K562 (cell line): ENCODE measurements at regions not wholly inside any gene's neighbourhood (a gene's known extent, or its start where the extent isn't known, plus 50 kb on each side); places are given as distances from the start of the nearest gene placed in this dataset.

Source experiments
- ATF1 ChIP-seq, 2 experiments: fragments of 450-650 bp in 1 of 2; IDR thresholded peaks; 2 replicates each; pipeline ENCODE4 v1.6.1; 2016; ENCODE audit warnings: missing compliant biosample characterization in 1 of 2, missing genetic modification characterization in 1 of 2
- CTBP1 ChIP-seq: fragments of 450-650 bp; IDR thresholded peaks from 2 replicates; pipeline ENCODE4 v1.6.1; 2016; ENCODE audit warnings: borderline replicate concordance
- ETV5 ChIP-seq: sonication (generic); formaldehyde crosslinking; IDR thresholded peaks from 2 replicates; pipeline ENCODE4 v1.4.0; 2020; ENCODE audit warnings: low read depth, mild to moderate bottlenecking, missing genetic modification reagents
- HMGN3 ChIP-seq: IDR thresholded peaks from 2 replicates; pipeline ENCODE4 v1.6.1; 2011; ENCODE audit warnings: borderline replicate concordance, low read depth, mild to moderate bottlenecking, mixed read lengths, low read length; ENCODE audit not compliant: insufficient read length; ENCODE audit errors: extremely low read depth
- KLF16 ChIP-seq: IDR thresholded peaks from 2 replicates; pipeline ENCODE4 v1.6.1; 2016; ENCODE audit warnings: antibody characterized with exemption
- LCOR ChIP-seq: sonication (generic); formaldehyde crosslinking; IDR thresholded peaks from 2 replicates; pipeline ENCODE4 v1.8.0; 2022; ENCODE audit warnings: mild to moderate bottlenecking, missing genetic modification reagents
- NEUROD1 ChIP-seq: fragments of 150-350 bp; IDR thresholded peaks from 2 replicates; pipeline ENCODE4 v1.6.1; 2014; ENCODE audit warnings: borderline replicate concordance, low read length, low read depth; ENCODE audit not compliant: partially characterized antibody
- RBFOX2 ChIP-seq: fragments of 200-400 bp; formaldehyde crosslinking; IDR thresholded peaks from 2 replicates; pipeline ENCODE4 v1.6.1; 2017; ENCODE audit warnings: low read depth, mild to moderate bottlenecking, low read length, moderate library complexity
- RBM22 ChIP-seq: fragments of 200-400 bp; formaldehyde crosslinking; IDR thresholded peaks from 2 replicates; pipeline ENCODE4 v1.6.1; 2018; ENCODE audit warnings: low read length, low read depth; ENCODE audit not compliant: poor library complexity, severe bottlenecking
- SIN3A ChIP-seq, 2 experiments: fragments of 150-350 bp in 1 of 2; IDR thresholded peaks; 2 replicates each; pipeline ENCODE4 v1.6.1; 2011 to 2016; ENCODE audit warnings: borderline replicate concordance in 2 of 2, low read depth in 2 of 2, low read length in 2 of 2, mild to moderate bottlenecking in 2 of 2, moderate library complexity in 2 of 2; ENCODE audit not compliant: control insufficient read depth in 1 of 2
- SMARCA4 ChIP-seq: fragments of 450-650 bp; IDR thresholded peaks from 2 replicates; pipeline ENCODE4 v1.6.1; 2016
- TCF3 ChIP-seq: sonication (generic); formaldehyde crosslinking; IDR thresholded peaks from 2 replicates; pipeline ENCODE4 v1.4.0; 2020; ENCODE audit warnings: mild to moderate bottlenecking, missing genetic modification reagents
- TF ChIP-seq, protein P1 (sequence below): fragments of 200-800 bp; sonication (Bioruptor generic); IDR thresholded peaks from 2 replicates; pipeline ENCODE4 v1.6.1; 2017; ENCODE audit warnings: missing genetic modification characterization, missing compliant biosample characterization
- TF ChIP-seq, protein P2 (sequence below), 2 experiments: fragments of 450-650 bp; IDR thresholded peaks; 2 replicates each; pipeline ENCODE4 v1.6.1; 2016; ENCODE audit warnings: mild to moderate bottlenecking in 2 of 2, borderline replicate concordance in 1 of 2, low read depth in 1 of 2, moderate library complexity in 1 of 2
- TF ChIP-seq, protein P3 (sequence below): fragments of 450-650 bp; IDR thresholded peaks from 2 replicates; pipeline ENCODE4 v1.6.1; 2016

DNA sequence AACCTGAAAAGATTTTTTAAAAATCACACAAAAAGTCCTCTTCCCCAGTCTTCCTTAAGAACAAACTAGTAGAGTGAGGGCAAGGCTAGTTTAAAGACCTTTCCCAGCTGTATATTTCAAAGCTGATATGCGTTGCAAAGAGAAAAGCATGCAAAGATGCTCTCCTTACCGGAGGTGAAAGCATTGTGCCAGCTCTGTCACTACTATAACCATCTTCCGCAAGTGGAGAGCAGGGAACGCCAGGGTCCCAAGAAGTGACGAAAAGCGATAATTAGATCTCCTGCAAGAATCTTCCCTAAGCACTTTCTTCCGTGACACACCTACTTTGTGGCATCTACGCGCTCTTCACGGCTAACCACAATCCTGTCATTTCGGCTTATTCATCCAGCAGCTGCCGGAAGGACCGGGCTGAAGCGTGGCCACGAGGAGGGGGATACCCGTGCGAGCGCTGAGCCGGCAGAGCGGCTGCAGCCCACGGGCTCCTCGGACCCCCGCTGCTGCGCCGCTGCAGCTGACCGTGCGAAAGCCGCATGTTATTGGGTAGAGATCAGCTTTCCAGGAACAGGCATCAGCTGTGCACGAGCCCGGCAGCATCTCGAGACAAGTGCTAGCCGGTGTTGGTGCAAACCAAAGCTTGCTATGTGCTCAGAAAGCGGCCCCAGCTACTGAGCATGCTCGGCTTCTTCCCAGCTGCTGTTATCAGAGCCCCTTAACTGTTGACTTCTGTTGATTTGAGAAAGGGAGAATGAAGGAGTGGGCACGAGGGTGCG is 57.2 kb upstream of the ARHGAP18 start (continued):
- TF ChIP-seq, protein P1, sequence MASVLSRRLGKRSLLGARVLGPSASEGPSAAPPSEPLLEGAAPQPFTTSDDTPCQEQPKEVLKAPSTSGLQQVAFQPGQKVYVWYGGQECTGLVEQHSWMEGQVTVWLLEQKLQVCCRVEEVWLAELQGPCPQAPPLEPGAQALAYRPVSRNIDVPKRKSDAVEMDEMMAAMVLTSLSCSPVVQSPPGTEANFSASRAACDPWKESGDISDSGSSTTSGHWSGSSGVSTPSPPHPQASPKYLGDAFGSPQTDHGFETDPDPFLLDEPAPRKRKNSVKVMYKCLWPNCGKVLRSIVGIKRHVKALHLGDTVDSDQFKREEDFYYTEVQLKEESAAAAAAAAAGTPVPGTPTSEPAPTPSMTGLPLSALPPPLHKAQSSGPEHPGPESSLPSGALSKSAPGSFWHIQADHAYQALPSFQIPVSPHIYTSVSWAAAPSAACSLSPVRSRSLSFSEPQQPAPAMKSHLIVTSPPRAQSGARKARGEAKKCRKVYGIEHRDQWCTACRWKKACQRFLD (CRISPR knock-in tag) = 0 out of 2 replicates have a peak, but pooled peaks have one; percentile 41
- TF ChIP-seq SIN3A (IDR thresholded peaks at IDR 0.05; ENCODE audit: borderline replicate concordance in 2 of 2, control insufficient read depth in 1 of 2, low read depth in 2 of 2, low read length in 2 of 2) (peak in 1 of 2 experiments; percentile 84; a peak in 1 of 4 replicates), RBFOX2 (peak; percentile 64), KLF16 (0 out of 2 replicates have a peak, but pooled peaks have one; percentile 12), TCF3 (CRISPR knock-in tag) (peak; percentile 41), CTBP1 (peak; percentile 89), SMARCA4 (peak; percentile 26; the same call in 1 of the 2 replicates), NEUROD1 (no peak), HMGN3 (peak; percentile 35), LCOR (no peak), ATF1 (CRISPR knock-in tag; IDR thresholded peaks at IDR 0.05) (no peak), ATF1 (tag; IDR thresholded peaks at IDR 0.05) (peak; percentile 50), RBM22 (no peak), ETV5 (peak; percentile 61)
- TF ChIP-seq, protein P2, sequence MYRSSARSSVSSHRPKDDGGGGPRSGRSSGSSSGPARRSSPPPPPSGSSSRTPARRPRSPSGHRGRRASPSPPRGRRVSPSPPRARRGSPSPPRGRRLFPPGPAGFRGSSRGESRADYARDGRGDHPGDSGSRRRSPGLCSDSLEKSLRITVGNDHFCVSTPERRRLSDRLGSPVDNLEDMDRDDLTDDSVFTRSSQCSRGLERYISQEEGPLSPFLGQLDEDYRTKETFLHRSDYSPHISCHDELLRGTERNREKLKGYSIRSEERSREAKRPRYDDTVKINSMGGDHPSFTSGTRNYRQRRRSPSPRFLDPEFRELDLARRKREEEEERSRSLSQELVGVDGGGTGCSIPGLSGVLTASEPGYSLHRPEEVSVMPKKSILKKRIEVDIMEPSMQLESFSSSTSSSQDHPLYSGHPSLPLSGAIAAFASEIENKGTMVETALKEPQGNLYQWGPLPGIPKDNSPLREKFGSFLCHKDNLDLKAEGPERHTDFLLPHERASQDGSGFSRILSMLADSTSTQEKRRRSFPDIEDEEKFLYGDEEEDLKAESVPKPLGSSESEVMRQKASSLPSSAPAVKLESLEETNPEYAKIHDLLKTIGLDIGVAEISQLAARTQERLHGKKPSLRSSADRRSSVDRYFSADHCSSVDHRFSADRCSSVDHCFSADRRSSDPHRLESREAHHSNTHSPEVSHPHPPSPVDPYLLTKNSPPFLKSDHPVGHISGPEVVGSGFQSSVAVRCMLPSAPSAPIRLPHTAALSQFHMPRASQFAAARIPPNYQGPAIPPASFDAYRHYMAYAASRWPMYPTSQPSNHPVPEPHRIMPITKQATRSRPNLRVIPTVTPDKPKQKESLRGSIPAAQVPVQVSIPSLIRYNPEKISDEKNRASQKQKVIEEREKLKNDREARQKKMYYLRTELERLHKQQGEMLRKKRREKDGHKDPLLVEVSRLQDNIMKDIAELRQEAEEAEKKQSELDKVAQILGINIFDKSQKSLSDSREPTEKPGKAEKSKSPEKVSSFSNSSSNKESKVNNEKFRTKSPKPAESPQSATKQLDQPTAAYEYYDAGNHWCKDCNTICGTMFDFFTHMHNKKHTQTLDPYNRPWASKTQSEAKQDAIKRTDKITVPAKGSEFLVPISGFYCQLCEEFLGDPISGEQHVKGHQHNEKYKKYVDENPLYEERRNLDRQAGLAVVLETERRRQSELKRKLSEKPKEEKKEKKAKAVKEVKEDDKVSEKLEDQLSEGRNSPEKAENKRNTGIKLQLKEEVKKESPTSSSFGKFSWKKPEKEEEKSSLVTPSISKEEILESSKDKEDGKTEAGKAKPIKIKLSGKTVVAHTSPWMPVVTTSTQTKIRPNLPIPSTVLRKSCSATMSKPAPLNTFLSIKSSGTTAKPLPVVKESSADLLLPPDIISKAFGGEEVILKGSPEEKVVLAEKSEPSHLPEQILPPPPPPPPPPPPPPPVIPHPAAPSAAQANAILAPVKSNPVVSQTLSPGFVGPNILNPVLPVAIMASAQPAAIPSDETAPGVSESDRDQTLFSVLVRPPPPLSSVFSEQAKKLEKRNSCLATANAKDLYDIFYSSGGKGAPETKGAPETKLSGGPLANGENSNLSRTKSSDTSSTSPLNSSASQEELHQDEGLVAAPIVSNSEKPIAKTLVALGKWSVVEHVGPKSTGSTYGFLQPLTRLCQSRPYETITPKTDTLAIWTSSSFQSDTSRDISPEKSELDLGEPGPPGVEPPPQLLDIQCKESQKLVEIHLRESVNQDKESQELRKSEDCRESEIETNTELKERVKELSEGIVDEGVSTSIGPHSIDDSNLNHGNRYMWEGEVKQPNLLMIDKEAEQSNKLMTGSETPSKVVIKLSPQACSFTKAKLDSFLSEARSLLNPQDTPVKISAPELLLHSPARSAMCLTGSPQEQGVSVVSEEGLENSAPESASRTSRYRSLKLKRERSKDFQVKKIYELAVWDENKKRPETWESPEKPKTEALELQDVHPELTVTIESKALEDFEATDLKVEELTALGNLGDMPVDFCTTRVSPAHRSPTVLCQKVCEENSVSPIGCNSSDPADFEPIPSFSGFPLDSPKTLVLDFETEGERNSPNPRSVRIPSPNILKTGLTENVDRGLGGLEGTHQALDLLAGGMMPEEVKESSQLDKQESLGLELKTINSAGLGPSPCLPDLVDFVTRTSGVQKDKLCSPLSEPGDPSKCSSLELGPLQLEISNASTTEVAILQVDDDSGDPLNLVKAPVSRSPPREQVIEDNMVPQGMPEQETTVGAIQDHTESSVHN (IDR thresholded peaks at IDR 0.05; ENCODE audit: borderline replicate concordance in 1 of 2, low read depth in 1 of 2) = peak in 1 of 2 experiments; percentile 81; a peak in 2 of 4 replicates
- TF ChIP-seq, protein P3, sequence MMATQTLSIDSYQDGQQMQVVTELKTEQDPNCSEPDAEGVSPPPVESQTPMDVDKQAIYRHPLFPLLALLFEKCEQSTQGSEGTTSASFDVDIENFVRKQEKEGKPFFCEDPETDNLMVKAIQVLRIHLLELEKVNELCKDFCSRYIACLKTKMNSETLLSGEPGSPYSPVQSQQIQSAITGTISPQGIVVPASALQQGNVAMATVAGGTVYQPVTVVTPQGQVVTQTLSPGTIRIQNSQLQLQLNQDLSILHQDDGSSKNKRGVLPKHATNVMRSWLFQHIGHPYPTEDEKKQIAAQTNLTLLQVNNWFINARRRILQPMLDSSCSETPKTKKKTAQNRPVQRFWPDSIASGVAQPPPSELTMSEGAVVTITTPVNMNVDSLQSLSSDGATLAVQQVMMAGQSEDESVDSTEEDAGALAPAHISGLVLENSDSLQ = peak; percentile 49; the same call in 1 of the 2 replicates
